Erythroblast (primary cell): ENCODE measurements at regions not wholly inside any gene's neighbourhood (a gene's known extent, or its start where the extent isn't known, plus 50 kb on each side); places are given as distances from the start of the nearest gene placed in this dataset.

ENCODE experiments used
- GATA1 ChIP-seq: IDR thresholded peaks from 2 replicates; pipeline ENCODE4 v1.6.1; 2011; ENCODE audit warnings: low read depth, mild to moderate bottlenecking, control low read depth, low read length, moderate library complexity
- POLR2A ChIP-seq: IDR thresholded peaks from 2 replicates; pipeline ENCODE4 v1.6.1; 2011; ENCODE audit warnings: mild to moderate bottlenecking, low read length

DNA sequence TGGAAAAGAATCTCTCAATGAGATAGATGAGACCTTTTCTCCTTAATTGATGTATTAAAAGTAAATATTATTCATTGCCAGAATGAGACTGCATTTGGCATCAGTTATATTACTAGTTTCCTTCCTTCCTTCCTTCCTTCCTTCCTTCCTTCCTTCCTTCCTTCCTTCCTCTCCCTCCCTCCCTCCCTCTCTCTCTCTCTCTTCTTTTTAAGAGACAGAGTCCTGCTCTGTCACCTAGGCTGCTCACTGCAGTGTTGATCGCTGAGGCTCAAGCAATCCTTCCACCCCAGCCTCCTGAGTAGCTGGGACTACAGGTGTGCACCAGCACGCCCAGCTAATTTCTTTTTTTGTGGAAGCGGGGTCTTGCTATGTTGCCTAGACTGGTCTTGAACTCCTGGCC, 50.4 kb upstream of the ARX start:
- TF ChIP-seq POLR2A (no peak), GATA1 (no peak)
